Testis (tissue), 2 donors: ENCODE measurements at regions not wholly inside any gene's neighbourhood (a gene's known extent, or its start where the extent isn't known, plus 50 kb on each side); places are given as distances from the start of the nearest gene placed in this dataset.

Source experiments
- DNase-seq: peaks from one replicate; pipeline ENCODE4 v3.0.0-alpha.2; 2019
- H3K27ac ChIP-seq, 2 donors: fragments of 200-600 bp; sonication (generic); one replicate each; pipeline ENCODE4 v1.5.1; 2019
- H3K27me3 ChIP-seq: fragments of 200-600 bp; sonication (generic); one replicate; pipeline ENCODE4 v1.5.1; 2019
- H3K36me3 ChIP-seq: fragments of 200-600 bp; sonication (generic); one replicate; pipeline ENCODE4 v1.5.1; 2017; ENCODE audit warnings: low read depth; ENCODE audit errors: missing control alignments
- H3K4me1 ChIP-seq: fragments of 200-600 bp; sonication (generic); one replicate; pipeline ENCODE4 v1.5.1; 2019
- H3K4me3 ChIP-seq, 2 donors: fragments of 200-600 bp; sonication (generic); one replicate each; pipeline ENCODE4 v1.5.1; 2017 to 2019
- H3K9me3 ChIP-seq: fragments of 200-600 bp; sonication (generic); one replicate; pipeline ENCODE4 v1.5.1; 2017
- CTCF ChIP-seq, 3 experiments: fragments of 450-650 bp in 2 of 3; fragments of 200-600 bp in 1 of 3; sonication (generic) in 1 of 3; IDR thresholded peaks; one replicate each; pipeline ENCODE4 v1.5.1; 2016 to 2019; ENCODE audit warnings: antibody characterized with exemption in 3 of 3, mild to moderate bottlenecking in 2 of 3, moderate library complexity in 1 of 3
- POLR2A ChIP-seq: fragments of 450-650 bp; IDR thresholded peaks from one replicate; pipeline ENCODE4 v1.6.1; 2017; ENCODE audit warnings: antibody characterized with exemption, mild to moderate bottlenecking, moderate library complexity
- WGBS, 2 donors: methylation state at CpG; one replicate each; pipeline ENCODE4 v1.1.5; 2018; 5-methylcytosine and 5-hydroxymethylcytosine counted together
- intact Hi-C: fragments of 100-400 bp; cut with DNase I; formaldehyde crosslinking; loops from one replicate; pipeline ENCODE4 v1.15.1; 2023; ENCODE audit warnings: low total_unique reads

GRCh38 chr3:103585809-103586208 is 1151.0 kb downstream of the ZPLD1 start:
- TF ChIP-seq POLR2A (no peak), CTCF (IDR thresholded peaks at IDR 0.05) (no peak)
- Histone ChIP-seq H3K36me3 (no peaks in the 10 kb centered on the region), H3K9me3 (no peaks in the 10 kb centered on the region), H3K27ac (no peak overlapping the region), H3K4me1 (no peaks in the 10 kb centered on the region), H3K4me3 (no peak overlapping the region), H3K27me3 (no peaks in the 10 kb centered on the region)
- DNase-seq = no peak
- WGBS, 2 donors = 73 to 74% methylated on average over 4 of the region's 4 CpGs
- intact Hi-C loops = no loop called here

- H3K4me1 ChIP-seq = no peaks in the 10 kb centered on the region
- intact Hi-C loops = no loop called here
Observed at GRCh38 chr3:103589770-103590169, 1155.0 kb downstream of the ZPLD1 start.

GRCh38 chr3:103600844-103601243 is 1166.0 kb downstream of the ZPLD1 start:
- Histone ChIP-seq H3K27me3 (no peaks in the 10 kb centered on the region), H3K4me3 (no peak overlapping the region), H3K4me1 (no peaks in the 10 kb centered on the region), H3K9me3 (no peaks in the 10 kb centered on the region), H3K27ac (no peak overlapping the region), H3K36me3 (no peaks in the 10 kb centered on the region)
- DNase-seq = no peak
- 87 to 89% methylated on average over 1 of the region's 1 CpG for WGBS, 2 donors
- intact Hi-C loops = no loop called here
- TF ChIP-seq POLR2A (no peak), CTCF (IDR thresholded peaks at IDR 0.05) (no peak)

More at GRCh38 chr3:103589770-103590169, 1155.0 kb downstream of the ZPLD1 start:
- Histone ChIP-seq H3K27ac (no peak overlapping the region), H3K9me3 (no peaks in the 10 kb centered on the region), H3K4me3 (no peak overlapping the region), H3K36me3 (no peaks in the 10 kb centered on the region), H3K27me3 (no peaks in the 10 kb centered on the region)
- no peak for TF ChIP-seq POLR2A
- no peak for TF ChIP-seq CTCF (IDR thresholded peaks at IDR 0.05)
- DNase-seq = no peak
- 87 to 90% methylated on average over 2 of the region's 2 CpGs for WGBS, 2 donors

GRCh38 chr3:103601666-103602065 is 1166.9 kb downstream of the ZPLD1 start:
- Histone ChIP-seq H3K9me3 (no peaks in the 10 kb centered on the region), H3K36me3 (no peaks in the 10 kb centered on the region), H3K27ac (no peak overlapping the region), H3K4me3 (no peak overlapping the region), H3K4me1 (no peaks in the 10 kb centered on the region), H3K27me3 (no peaks in the 10 kb centered on the region)
- intact Hi-C loops = no loop called here
- WGBS, 2 donors = 68 to 72% methylated on average over 1 of the region's 1 CpG
- DNase-seq = no peak
- no peak for TF ChIP-seq POLR2A
- TF ChIP-seq CTCF (IDR thresholded peaks at IDR 0.05) = no peak

- Histone ChIP-seq H3K36me3 (no peaks in the 10 kb centered on the region), H3K4me3 (no peak overlapping the region), H3K9me3 (no peaks in the 10 kb centered on the region), H3K4me1 (no peaks in the 10 kb centered on the region), H3K27me3 (no peaks in the 10 kb centered on the region), H3K27ac (no peak overlapping the region)
- 74 to 84% methylated on average over 2 of the region's 2 CpGs for WGBS, 2 donors
- DNase-seq = no peak
- TF ChIP-seq CTCF (IDR thresholded peaks at IDR 0.05) (no peak), POLR2A (no peak)
- intact Hi-C loops = no loop called here
Observed at GRCh38 chr3:103609472-103609871, 1174.7 kb downstream of the ZPLD1 start.
